Stimulated activated CD8-positive, alpha-beta memory T cell treated with anti-CD3 and anti-CD28 coated beads, Interleukin-15, amount 100 ng/mL, for 4 hours (primary cell): ENCODE measurements at regions not wholly inside any gene's neighbourhood (a gene's known extent, or its start where the extent isn't known, plus 50 kb on each side); places are given as distances from the start of the nearest gene placed in this dataset.

ENCODE experiments used
- DNase-seq, 2 donors: peaks; one replicate each; pipeline ENCODE4 v3.0.0-alpha.2; 2020; ENCODE audit warnings: low read depth in 2 of 2

DNA sequence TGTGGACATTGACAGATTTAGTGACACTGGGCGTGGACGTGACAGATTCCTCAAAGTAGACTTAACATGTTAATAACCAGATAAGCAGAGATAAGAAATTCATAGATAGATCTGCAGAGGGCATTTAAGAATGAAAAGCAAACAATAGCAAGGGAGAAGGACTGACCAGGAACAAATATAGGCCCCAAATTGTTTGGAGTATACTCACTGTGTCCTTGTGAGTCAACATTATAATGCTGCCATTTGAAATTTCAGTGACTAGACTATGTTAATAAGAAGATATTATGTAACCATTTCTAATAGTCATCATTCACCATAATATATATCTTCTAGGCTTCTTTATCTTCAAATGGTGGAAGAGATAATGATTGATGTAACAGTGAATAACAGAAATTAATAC lies 78.1 kb upstream of the SLC38A11 start:
- no peak for DNase-seq

DNA sequence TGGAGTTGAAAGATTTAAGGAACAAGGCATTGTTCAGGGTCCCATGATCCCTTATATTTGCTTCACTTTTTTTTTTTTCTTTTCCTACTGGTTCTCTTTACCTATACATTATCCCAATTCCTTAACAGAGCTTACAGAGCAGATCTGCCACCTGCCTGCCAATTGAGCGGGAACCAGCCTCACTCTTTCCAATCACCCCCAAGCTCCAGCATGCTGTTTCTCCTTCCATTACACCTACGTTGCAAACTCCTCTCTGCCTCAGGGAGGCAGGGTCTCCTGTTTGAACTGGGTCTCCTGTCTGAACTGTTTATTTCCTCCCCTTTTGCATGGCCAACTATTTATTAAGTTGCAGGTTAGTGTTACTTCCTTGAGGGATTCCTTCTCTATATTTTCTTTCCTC lies 77.2 kb upstream of the SLC38A11 start:
- DNase-seq: no peak

- DNase-seq: no peak
These were observed 68.9 kb upstream of the SLC38A11 start for GRCh38 chr2:165024199-165024598.

- no peak for DNase-seq
These were observed 67.5 kb upstream of the SLC38A11 start for GRCh38 chr2:165022781-165023180.

DNA sequence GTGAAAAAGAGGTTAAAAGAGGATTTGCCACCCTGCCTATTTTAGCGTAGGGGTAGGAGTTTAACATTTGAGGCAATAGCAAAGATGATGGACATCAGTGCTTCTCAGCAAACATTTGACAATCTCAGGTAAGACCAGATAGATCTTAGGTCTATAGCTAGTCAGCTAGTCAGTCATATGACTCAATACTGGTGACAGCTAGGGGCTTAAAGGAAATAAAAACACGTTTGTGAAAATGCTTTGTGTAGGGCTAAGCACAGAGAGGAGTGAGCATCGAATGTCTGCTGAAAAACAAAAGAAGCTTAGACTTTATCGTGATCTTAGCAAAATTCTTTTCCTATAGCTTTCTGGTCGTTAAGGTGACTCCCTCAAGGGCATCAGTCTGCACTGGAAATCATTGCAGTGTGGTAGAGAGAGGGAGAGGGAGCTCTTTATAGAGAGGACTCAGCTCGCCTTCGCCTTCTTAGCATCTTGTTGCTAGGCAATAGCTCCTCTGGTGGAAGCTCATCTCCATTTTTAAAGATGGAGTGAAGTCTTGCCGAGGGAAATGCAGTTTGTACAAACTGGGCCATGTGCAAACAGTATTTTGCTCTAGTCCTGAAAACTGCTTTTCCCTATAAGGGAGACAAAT lies 62.8 kb upstream of the SLC38A11 start:
- DNase-seq: no peak

- DNase-seq: no peak
These were observed 61.6 kb upstream of the SLC38A11 start for GRCh38 chr2:165016772-165017411.

DNA sequence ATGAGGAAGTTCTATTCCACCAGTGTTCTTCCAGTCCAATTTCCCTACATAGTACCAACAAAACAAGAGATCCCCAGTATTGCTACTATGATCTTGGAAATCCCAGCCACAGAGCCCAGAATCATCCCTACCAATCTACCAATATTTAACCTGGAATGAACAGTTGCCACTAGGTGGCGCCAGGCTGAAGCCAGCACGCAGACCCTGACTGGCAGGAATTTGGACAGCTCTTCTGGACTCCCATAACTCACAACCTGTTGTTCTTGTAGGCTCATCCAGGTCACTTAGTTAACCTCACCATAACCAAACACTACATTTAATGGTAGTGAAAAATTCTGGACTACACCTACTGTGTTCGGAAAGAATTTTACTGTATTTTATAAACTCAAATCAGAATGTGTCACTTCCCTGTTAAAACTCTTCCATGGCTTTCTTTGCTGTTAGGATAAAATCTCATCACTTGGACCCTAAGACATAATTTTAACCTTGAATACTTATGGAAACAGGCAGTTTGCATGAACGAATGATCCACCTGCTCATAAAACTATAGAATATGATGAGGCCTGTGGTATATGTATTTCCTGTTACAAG lies 59.8 kb upstream of the SLC38A11 start:
- peak in 1 of 2 donors; percentile 3 for DNase-seq

- DNase-seq: no peak
These were observed 58.8 kb upstream of the SLC38A11 start for GRCh38 chr2:165013944-165014619.

- no peak for DNase-seq
These were observed 55.9 kb upstream of the SLC38A11 start for GRCh38 chr2:165011199-165011598.

DNA sequence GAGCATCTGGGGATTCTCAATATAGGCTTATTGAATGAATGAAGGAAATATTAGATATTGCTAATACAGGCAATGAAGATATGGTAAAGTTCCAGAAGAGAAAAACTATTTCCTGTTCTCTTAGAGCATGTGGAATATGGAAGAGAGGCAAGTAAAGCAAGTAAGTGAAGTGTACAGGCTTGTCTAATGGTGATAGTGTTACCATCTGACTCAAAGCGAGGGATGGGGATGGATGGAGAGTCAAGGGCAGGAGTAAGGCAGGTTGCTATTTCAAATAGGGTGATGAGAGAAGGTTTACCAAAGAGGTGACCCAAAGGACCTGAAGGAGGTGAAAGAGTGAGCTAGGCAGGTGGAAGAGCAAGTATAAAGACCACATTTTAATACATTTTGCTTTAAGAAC lies 55.2 kb upstream of the SLC38A11 start:
- DNase-seq: no peak

GRCh38 chr2:165009466-165009865 lies 54.1 kb upstream of the SLC38A11 start:
- DNase-seq: no peak

- no peak for DNase-seq
These were observed 53.5 kb upstream of the SLC38A11 start for GRCh38 chr2:165008730-165009315.

DNA sequence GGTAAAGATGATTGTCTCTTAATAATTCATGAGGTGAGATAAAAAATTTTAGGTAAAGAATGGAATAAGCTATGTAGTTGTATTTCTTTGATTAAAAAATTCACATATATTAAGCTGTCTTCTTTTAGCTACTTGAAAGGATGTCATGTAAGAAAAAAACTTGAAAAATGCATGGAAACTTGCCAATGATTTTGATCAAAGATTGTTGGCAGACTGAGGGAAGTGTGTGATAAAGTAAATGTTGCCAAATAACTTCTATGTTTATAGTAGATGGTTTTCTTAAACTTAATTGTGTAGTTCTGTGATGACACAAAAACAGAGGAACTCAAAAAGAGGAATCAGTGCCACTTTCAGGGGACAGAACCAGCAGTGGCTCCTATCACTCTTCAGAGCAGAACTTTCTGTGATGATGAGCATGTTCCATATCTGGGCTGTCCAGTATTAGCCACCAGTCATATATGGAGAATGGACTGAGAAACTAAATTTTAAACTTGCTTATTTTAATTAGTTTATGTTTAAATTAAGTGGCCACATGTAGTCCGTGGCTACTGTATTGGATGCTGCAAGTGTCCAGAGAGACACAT lies 51.9 kb upstream of the SLC38A11 start:
- no peak for DNase-seq
